T-helper 1 cell treated with Interleukin-12 subunit alpha and Interleukin-12 subunit beta and Interleukin-4 antibody, amounts not matched to agents 30 μg/mL and 1 μg/mL, for 36 hours (primary cell): ENCODE measurements at regions not wholly inside any gene's neighbourhood (a gene's known extent, or its start where the extent isn't known, plus 50 kb on each side); places are given as distances from the start of the nearest gene placed in this dataset.
A peak's percentile ranks its signal among the peaks of the same experiment; 100 is the strongest.

Experiments used
- H3K27ac Mint-ChIP-seq: one replicate; pipeline ENCODE4 v1.8.0; 2021; ENCODE audit warnings: mild to moderate bottlenecking, mixed read lengths
- H3K27me3 Mint-ChIP-seq: one replicate; pipeline ENCODE4 v1.8.0; 2021; ENCODE audit warnings: low read depth, mixed read lengths
- H3K36me3 Mint-ChIP-seq: one replicate; pipeline ENCODE4 v1.8.0; 2021; ENCODE audit warnings: low read depth, mixed read lengths
- H3K4me1 Mint-ChIP-seq: one replicate; pipeline ENCODE4 v1.8.0; 2021; ENCODE audit warnings: low read depth, mixed read lengths
- H3K4me3 Mint-ChIP-seq: one replicate; pipeline ENCODE4 v1.8.0; 2021; ENCODE audit warnings: mild to moderate bottlenecking, moderate library complexity, mixed read lengths
- H3K9me3 Mint-ChIP-seq: one replicate; pipeline ENCODE4 v1.8.0; 2021; ENCODE audit warnings: mixed read lengths

DNA sequence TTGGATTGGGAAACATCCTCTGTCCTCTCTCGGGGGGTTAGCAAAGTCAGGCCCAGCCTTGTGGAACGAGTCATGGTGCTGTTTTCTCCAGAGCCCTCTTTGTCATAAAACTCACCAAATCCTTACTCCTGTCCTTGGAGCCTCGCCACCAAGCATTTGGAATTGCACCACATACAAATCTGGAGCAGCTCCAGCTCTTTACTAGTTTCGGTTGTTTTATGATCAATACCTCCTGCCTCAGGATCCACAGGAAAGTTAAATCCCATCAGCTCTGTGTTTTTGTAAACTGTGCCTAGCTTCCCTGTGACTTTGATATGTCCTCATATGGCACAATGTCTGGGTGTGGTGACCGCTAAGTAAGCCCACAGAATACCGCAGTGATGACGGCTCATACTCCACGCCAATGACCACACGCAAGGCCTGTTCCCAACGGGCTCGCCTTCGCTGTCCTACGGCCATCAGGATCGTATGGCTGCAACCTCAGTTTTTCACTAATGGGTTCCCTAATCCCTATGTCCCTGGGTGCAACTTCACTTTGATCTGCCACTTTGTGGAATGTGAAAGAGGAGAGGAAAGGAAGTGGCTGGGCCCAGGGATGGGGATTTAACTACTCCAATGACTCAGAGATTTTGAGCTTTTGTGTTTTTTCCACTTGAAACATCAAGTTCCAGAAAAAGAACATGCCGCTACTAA lies 111.3 kb upstream of the FOXQ1 start:
- Mint-ChIP-seq H3K27me3 (no peaks in the 10 kb centered on the region), H3K27ac (no peak overlapping the region), H3K4me3 (no peak overlapping the region), H3K9me3 (peaks cover 3% of the 10 kb centered on the region), H3K36me3 (no peaks in the 10 kb centered on the region), H3K4me1 (no peaks in the 10 kb centered on the region)

DNA sequence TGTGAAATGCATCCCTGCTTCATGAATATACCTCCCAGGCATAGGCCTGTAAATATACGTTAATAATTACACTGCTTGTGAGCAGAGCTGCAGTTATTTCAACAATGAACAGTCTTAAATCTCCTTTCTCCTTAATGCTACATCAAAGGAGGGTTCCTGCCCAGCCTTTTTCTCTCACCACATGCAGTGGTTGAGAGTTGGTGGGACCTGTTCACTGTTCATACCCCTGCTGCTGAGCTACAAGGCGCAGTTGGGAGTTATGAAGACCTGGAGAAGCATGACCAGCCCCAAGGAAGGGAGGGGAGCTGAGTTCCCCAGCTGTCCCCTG lies 111.9 kb upstream of the FOXQ1 start:
- H3K36me3 Mint-ChIP-seq = no peaks in the 10 kb centered on the region
- peaks cover 5% of the 10 kb centered on the region for H3K9me3 Mint-ChIP-seq
- H3K27me3 Mint-ChIP-seq = no peaks in the 10 kb centered on the region
- no peaks in the 10 kb centered on the region for H3K4me1 Mint-ChIP-seq
- H3K4me3 Mint-ChIP-seq = no peak overlapping the region
- H3K27ac Mint-ChIP-seq = no peak overlapping the region

DNA sequence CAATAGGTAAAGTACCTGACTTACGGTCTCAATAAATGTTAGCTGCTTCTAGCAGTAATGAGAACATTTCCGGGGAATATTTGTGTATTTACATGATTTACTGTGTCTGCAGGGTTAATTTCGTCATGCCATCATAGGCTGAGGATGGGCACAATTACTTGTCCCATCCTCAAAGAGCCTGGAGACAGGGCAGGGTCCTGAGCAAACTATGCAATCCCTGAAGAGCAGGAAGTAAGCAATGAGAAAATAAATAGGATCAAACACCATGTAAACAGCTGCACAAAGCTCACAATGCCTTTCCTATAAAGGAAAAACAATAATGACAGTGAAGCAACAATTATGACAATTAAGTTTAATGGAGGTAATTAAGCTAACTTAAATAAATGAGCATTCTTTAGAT lies 114.6 kb upstream of the FOXQ1 start:
- H3K27ac Mint-ChIP-seq = no peak overlapping the region
- H3K4me1 Mint-ChIP-seq = no peaks in the 10 kb centered on the region
- no peaks in the 10 kb centered on the region for H3K36me3 Mint-ChIP-seq
- peaks cover 12% of the 10 kb centered on the region for H3K9me3 Mint-ChIP-seq
- no peak overlapping the region for H3K4me3 Mint-ChIP-seq
- no peaks in the 10 kb centered on the region for H3K27me3 Mint-ChIP-seq

DNA sequence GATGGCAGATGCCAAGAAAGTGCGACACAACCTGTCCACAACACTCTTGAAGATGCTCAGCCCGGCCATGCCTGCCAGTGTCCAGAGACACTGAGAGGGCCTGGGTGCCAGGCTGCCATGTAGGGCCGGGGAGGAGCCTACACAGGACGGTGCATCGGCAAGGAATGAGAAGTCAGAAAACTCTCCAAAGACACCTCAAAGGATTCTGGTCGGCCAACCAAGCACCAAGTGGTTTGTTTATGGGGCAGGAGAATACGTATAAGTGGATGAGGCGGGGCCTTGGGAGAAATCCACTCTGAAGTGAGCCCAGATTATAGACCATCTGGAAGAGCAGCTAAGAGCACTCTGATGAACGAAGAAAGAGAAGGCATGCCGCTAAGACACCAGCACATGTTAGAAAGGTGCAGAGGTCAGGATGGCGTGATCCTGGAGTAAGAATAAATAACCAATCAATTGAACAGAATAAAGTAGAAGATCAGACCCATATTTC lies 120.7 kb upstream of the FOXQ1 start:
- H3K4me1 Mint-ChIP-seq = no peaks in the 10 kb centered on the region
- H3K4me3 Mint-ChIP-seq = no peak overlapping the region
- no peak overlapping the region for H3K27ac Mint-ChIP-seq

DNA sequence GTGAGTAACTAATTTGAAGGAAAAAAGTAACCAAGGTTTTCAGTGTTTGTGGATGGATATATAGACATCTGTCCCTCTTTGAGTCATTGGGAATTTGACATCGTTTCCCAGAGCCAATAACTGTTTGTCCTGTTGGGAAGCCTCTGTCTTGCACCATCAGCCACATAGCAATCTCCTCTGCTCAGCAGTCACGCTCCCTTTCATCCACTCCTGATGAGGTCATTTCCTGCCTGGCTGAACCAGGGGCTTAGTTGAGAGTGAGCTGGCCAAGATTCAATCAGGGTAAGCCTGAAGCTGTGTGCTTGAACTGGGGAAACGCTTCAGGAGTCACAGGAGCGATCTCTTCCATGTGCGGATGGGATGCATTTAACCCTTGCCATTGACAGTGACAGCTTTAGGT lies 121.5 kb upstream of the FOXQ1 start:
- Mint-ChIP-seq H3K27ac (no peak overlapping the region), H3K27me3 (no peaks in the 10 kb centered on the region), H3K9me3 (peaks cover 7% of the 10 kb centered on the region)

More for the DNA sequence above, 120.7 kb upstream of the FOXQ1 start:
- peaks cover 12% of the 10 kb centered on the region for H3K9me3 Mint-ChIP-seq
- no peaks in the 10 kb centered on the region for H3K36me3 Mint-ChIP-seq
- H3K27me3 Mint-ChIP-seq = no peaks in the 10 kb centered on the region

DNA sequence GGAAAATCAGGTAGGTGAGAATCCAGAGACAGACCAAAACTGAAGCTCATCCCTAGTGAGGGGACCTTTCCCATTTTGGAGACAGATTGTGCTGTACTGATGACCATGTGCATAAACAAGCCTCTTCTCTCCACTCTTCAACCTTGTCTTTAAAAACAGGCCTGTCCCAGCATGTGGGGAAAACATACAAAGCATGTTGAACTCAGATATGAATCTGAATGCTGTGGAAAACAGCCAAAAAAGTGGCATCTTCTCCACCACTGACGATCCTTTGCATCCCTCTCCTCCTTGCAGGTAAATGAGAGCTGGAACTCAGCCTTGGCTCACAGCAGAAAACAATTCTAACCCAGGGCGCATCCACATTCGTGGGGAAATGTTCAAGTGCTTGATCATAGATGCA lies 123.7 kb upstream of the FOXQ1 start:
- H3K9me3 Mint-ChIP-seq = no peaks in the 10 kb centered on the region
- no peak overlapping the region for H3K4me3 Mint-ChIP-seq
- H3K27me3 Mint-ChIP-seq = no peaks in the 10 kb centered on the region
- H3K4me1 Mint-ChIP-seq = no peaks in the 10 kb centered on the region
- H3K27ac Mint-ChIP-seq = no peak overlapping the region
- no peaks in the 10 kb centered on the region for H3K36me3 Mint-ChIP-seq

More for the DNA sequence above, 121.5 kb upstream of the FOXQ1 start:
- H3K4me3 Mint-ChIP-seq = no peak overlapping the region
- no peaks in the 10 kb centered on the region for H3K4me1 Mint-ChIP-seq
- H3K36me3 Mint-ChIP-seq = no peaks in the 10 kb centered on the region

DNA sequence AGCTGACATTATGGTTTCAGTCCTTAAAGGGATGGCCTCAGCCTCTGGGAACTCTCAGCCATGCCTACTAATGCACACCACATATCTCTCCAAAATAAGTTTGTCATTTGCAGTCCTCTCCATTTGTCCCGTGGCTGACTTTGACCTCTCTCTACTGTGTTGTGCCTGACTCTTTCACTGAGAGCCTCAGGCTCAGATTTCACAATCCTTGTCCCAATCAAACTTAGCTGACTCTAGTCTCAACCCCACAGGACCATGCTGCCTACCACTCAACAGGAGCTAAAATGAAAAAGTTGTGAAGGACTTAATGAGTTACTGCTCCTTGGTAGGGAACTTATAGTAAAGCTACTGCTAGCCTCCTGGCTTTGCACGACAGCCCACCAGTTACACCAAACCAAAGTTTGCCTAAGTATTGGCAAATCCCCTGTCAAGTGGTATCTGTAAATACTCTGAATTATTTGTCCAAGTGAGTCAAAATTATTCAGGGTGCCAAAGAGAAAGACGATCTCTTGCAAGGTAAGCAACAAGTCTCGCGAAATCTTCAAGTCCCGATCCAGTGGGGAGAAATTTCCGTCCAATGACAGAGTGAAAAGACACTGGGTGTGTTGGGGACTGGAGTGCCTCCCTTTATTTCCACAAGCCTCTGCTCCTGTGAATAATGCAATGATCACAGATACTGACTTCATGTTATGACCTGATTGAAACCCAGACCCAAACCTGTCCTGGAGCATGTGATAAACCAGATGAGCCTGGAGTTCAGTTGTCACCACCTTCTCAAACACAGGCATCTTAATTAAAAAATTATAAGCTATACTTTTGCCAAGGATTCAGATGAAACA lies 124.4 kb upstream of the FOXQ1 start:
- H3K9me3 Mint-ChIP-seq = no peaks in the 10 kb centered on the region
- H3K36me3 Mint-ChIP-seq = no peaks in the 10 kb centered on the region
- no peak overlapping the region for H3K27ac Mint-ChIP-seq
- no peak overlapping the region for H3K4me3 Mint-ChIP-seq
- H3K4me1 Mint-ChIP-seq = no peaks in the 10 kb centered on the region
- no peaks in the 10 kb centered on the region for H3K27me3 Mint-ChIP-seq

DNA sequence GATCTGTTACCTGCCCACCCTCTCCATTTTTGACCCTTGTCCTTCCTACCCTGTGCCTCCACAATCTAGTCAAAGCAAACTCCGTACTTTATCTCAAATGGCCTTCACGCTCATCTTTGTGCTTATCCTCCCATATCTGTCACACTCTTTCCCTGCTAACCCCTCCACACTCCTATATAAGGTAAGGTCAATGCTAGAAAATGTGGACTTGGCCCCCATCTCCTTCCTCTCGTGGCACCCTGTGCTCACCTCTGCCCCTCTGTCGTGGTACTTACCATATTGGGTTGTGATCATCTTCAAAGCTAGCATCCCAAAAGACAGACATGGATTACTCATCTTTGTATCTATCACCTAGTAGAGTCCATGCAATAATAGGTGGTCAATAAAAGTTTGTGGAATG lies 127.6 kb upstream of the FOXQ1 start:
- Mint-ChIP-seq H3K27me3 (no peaks in the 10 kb centered on the region), H3K36me3 (no peaks in the 10 kb centered on the region), H3K4me3 (no peak overlapping the region), H3K4me1 (no peaks in the 10 kb centered on the region), H3K27ac (no peak overlapping the region), H3K9me3 (no peaks in the 10 kb centered on the region)

DNA sequence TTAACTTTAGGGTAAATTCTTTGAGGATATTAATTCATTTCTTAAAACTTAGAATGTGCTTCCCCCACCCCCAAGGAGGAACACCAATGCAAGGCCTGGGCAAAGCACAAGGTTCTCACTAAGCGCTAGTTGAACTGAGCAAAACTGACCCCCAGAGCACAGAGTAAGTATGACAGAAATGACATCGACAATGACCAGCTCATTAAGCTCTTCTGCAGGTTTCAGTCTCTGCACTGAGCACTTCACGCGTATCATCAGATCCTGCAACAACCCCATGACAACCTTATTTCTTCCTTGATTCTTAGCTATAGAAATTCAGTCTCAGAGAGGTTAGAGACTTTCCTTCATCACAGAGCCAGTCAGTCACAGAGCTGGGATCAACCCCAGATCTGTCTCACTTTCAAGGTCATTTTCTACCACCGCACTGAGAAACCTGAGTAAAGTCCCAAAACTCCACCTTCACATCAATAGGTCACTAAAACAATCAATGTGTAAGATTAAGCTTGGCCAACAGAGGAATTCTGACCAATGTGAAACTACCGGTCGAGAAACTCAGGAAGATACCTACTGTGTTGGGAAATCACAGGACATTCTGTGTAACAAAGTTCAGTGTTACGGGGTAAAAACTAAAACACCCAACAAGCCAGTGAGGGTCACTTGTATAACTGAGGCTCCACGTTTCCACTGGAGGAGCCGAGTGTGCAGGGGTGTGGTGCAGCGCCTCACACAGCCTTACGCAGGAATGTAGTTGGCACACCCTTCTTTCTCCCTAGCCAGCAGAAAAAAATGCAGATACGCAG lies 129.0 kb upstream of the FOXQ1 start:
- Mint-ChIP-seq H3K4me1 (no peaks in the 10 kb centered on the region), H3K4me3 (no peak overlapping the region), H3K27me3 (no peaks in the 10 kb centered on the region), H3K36me3 (no peaks in the 10 kb centered on the region), H3K27ac (no peak overlapping the region), H3K9me3 (no peaks in the 10 kb centered on the region)

DNA sequence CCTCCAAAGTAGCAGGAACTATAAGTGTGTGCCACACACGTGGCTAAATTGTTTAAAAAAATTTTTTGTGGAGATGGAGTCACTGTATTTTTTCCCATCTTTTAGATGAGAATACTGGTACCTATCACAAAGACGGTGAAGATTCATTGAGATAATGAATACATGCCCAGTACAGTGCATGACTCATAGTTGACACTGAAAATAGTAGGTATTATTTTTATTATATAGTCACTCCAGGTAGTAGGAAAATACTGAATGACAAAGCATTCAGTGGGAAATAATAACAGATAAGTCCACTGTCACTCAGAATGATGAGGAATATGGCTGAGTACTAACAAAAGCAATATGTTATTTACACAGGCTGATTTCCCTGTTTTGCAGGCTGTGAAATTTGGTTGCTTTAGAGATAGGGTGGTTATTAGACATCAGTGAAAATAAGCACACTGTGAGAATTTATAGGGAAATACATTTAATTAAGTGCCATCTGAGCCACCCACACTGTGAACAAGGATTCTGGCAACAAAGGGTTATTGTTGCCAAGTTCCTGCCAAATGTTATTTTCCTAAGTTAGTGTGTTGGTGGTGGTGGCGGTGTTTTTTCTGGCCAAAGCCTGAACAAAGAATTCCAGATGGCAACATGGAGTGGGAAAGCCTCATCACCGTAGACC lies 129.8 kb upstream of the FOXQ1 start:
- Mint-ChIP-seq H3K4me3 (no peak overlapping the region), H3K4me1 (no peaks in the 10 kb centered on the region), H3K27ac (no peak overlapping the region), H3K27me3 (peaks cover 4% of the 10 kb centered on the region), H3K36me3 (no peaks in the 10 kb centered on the region), H3K9me3 (no peaks in the 10 kb centered on the region)

DNA sequence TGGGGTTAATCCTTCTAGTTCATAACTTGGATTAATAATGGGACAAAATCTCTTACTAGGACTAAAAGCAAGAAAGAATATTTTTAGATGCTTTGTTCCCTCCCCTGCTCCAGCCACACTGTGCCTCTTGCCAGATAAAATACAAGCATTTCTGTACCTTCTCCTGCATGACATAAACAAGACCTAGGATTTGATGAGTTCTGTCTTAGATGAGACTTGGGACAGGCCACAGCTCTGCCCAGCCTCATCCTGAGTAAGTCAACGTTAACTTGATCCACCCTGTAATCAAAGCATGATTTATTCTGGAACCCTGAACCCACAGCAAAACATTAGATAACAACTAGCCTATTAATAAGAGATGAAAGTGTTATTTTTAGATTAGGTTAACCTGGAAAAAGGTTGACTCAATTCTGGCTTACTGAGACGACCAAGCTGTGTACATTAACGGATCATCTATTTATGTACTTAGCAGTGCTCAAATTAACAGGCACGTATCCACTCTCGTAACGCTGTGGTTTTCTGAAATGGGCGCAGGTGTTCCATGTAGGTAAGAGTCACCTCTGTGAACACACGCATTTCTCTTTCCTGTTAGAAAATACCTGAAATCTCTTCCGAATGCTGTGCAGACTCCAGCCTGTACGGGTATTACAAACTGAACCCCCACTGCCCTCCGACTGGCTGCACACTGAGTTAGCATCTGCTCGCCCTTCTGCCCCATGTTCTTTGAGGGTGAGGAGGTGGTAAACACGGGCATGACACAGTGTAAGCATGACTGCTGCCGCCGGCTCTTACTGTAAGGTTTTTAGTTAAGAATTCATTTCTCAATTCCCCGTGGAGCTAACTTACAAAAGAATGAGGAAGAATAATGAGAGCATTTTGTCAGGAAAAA lies 132.1 kb upstream of the FOXQ1 start:
- Mint-ChIP-seq H3K36me3 (no peaks in the 10 kb centered on the region), H3K4me1 (no peaks in the 10 kb centered on the region), H3K4me3 (no peak overlapping the region), H3K9me3 (no peaks in the 10 kb centered on the region), H3K27me3 (peaks cover 4% of the 10 kb centered on the region), H3K27ac (peak overlapping the region; percentile 31)

DNA sequence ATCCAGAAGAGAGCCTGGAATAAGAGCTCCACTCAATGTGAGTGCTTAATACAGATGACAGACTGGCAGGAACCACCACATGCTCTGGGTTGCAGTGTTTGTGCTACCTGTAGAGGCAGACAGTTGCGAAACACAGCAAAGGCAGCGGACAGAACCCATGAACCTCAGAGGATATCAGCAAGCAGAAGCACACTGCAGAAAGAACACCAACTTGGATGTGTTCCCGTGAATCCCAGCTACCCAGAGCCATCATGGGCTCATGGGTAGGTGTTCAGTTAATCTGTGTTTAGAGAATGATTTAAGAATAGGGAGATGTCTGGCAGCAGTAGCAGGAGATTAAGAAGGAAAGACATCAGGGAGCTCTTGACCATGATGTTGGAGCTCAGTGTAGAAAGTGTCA lies 133.3 kb upstream of the FOXQ1 start:
- Mint-ChIP-seq H3K27ac (no peak overlapping the region), H3K27me3 (peaks cover 4% of the 10 kb centered on the region), H3K4me1 (no peaks in the 10 kb centered on the region), H3K9me3 (no peaks in the 10 kb centered on the region), H3K36me3 (no peaks in the 10 kb centered on the region), H3K4me3 (no peak overlapping the region)

DNA sequence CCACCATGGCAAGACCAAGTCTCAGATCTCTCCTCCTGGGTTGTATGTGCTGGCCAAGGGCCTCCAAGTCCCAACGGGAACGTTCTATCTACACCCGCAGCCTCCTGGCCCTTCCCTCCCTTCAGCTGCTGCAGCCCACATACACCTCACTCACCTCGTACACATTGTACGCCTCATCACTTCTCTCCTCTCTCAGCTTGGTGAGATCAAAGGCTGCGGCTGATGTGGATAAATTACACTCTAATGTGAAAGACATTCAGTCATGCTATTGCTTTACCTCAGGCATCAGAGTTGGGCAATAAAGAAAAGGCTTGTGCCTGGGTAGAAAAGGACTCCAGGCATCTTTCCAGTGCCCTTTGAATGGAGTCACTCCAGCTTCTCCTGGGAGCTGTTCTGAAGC lies 135.3 kb upstream of the FOXQ1 start:
- H3K27me3 Mint-ChIP-seq = peaks cover 8% of the 10 kb centered on the region
- H3K4me1 Mint-ChIP-seq = no peaks in the 10 kb centered on the region
- no peak overlapping the region for H3K27ac Mint-ChIP-seq
- H3K36me3 Mint-ChIP-seq = no peaks in the 10 kb centered on the region
- no peak overlapping the region for H3K4me3 Mint-ChIP-seq
- no peaks in the 10 kb centered on the region for H3K9me3 Mint-ChIP-seq
